Stimulated activated CD8-positive, alpha-beta memory T cell treated with anti-CD3 and anti-CD28 coated beads, Interleukin-7, amount 100 ng/mL, for 24 hours (primary cell): ENCODE measurements at regions not wholly inside any gene's neighbourhood (a gene's known extent, or its start where the extent isn't known, plus 50 kb on each side); places are given as distances from the start of the nearest gene placed in this dataset.
"Not testable (repeated sequence)": the region's sequence is repeated elsewhere in the genome, so short reads cannot be mapped to it uniquely, and the experiment has no call there.

Experiments used
- DNase-seq: peaks from one replicate; pipeline ENCODE4 v3.0.0-alpha.2; 2020; ENCODE audit warnings: low read depth

GRCh38 chr14:105678996-105679958 is 152.9 kb downstream of the TMEM121 start:
- DNase-seq = not testable (repeated sequence)

GRCh38 chr14:105679959-105680735 is 153.8 kb downstream of the TMEM121 start:
- not testable (repeated sequence) for DNase-seq

- not testable (repeated sequence) for DNase-seq
Observed at GRCh38 chr14:105680736-105681098, 154.3 kb downstream of the TMEM121 start.

- DNase-seq = not testable (repeated sequence)
Observed at GRCh38 chr14:105681606-105682185, 155.3 kb downstream of the TMEM121 start.

GRCh38 chr14:105682442-105682841 is 156.1 kb downstream of the TMEM121 start:
- DNase-seq = not testable (repeated sequence)

- no peak for DNase-seq
Observed at GRCh38 chr14:105682956-105683570, 156.7 kb downstream of the TMEM121 start.

GRCh38 chr14:105684056-105684455 is 157.7 kb downstream of the TMEM121 start:
- DNase-seq = not testable (repeated sequence)

GRCh38 chr14:105684597-105684996 is 158.2 kb downstream of the TMEM121 start:
- DNase-seq = not testable (repeated sequence)

- DNase-seq = no peak
Observed at GRCh38 chr14:105685003-105685402, 158.6 kb downstream of the TMEM121 start.

- DNase-seq = not testable (repeated sequence)
Observed at GRCh38 chr14:105685605-105686004, 159.2 kb downstream of the TMEM121 start.

GRCh38 chr14:105686050-105686449 is 159.7 kb downstream of the TMEM121 start:
- DNase-seq = not testable (repeated sequence)

- not testable (repeated sequence) for DNase-seq
Observed at GRCh38 chr14:105686462-105687170, 160.2 kb downstream of the TMEM121 start.

GRCh38 chr14:105687171-105688022 is 161.0 kb downstream of the TMEM121 start:
- DNase-seq = not testable (repeated sequence)

GRCh38 chr14:105688023-105688351 is 161.6 kb downstream of the TMEM121 start:
- not testable (repeated sequence) for DNase-seq

- DNase-seq = not testable (repeated sequence)
Observed at GRCh38 chr14:105688664-105689221, 162.4 kb downstream of the TMEM121 start.

- DNase-seq = no peak
Observed at GRCh38 chr14:105689722-105690121, 163.3 kb downstream of the TMEM121 start.

- DNase-seq = no peak
Observed at GRCh38 chr14:105690671-105691070, 164.3 kb downstream of the TMEM121 start.

- not testable (repeated sequence) for DNase-seq
Observed at GRCh38 chr14:105691321-105692109, 165.1 kb downstream of the TMEM121 start.

- DNase-seq = not testable (repeated sequence)
Observed at GRCh38 chr14:105692110-105692685, 165.8 kb downstream of the TMEM121 start.
